ENCODE measurements at regions not wholly inside any gene's neighbourhood (a gene's known extent, or its start where the extent isn't known, plus 50 kb on each side); places are given as distances from the start of the nearest gene placed in this dataset.

DNA sequence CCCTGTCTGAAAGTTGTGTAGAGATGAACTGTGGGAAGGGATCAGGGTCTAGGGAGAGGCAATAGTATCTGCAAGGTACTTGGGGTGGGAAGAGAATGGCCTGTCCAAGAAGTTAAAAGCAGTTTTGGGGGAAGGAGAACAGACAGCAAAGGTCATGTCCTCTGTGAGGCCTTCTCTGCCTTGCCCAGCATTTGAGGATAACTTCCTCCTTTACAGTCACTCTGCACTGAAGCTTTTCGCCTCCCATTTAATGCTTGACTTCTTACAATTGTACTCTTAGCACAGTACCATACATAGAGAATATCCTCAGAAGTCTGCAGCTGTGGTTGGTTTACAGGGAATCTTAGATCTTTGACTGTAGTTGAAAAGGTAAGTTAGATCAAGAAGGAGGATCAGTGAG, 121.8 kb upstream of the AP1S2 start:
- H3K79me2 ChIP-seq (ENCODE audit: control insufficient read depth, insufficient read depth, low read length) = no peaks in the 10 kb centered on the region
- BruUV-seq (replicated peaks) = no TSS peak
- H3K9ac ChIP-seq (replicated peaks; ENCODE audit: extremely low read depth, insufficient read depth, low read length) = no peak overlapping the region
- no peaks in the 10 kb centered on the region for H3K36me3 ChIP-seq (ENCODE audit: control insufficient read depth in 2 of 2, extremely low read depth in 1 of 2, insufficient read depth in 2 of 2, low read length in 2 of 2)
- H2AFZ ChIP-seq (ENCODE audit: low read depth, low read length) = no peak overlapping the region
- no peaks in the 10 kb centered on the region for H4K20me1 ChIP-seq (replicated peaks; ENCODE audit: control insufficient read depth, extremely low read depth, insufficient read depth, low read length)
- DNase-seq (ENCODE audit: low read depth, low spot score) = no peak
- no peaks in the 10 kb centered on the region for H3K4me1 ChIP-seq (ENCODE audit: control insufficient read depth, extremely low read depth, insufficient read depth, low read length)
- H3K27ac ChIP-seq (ENCODE audit: insufficient read depth, low read depth, low read length) = no peak overlapping the region
- no peak overlapping the region for H3K4me3 ChIP-seq (replicated peaks in 1 of 3; ENCODE audit: insufficient read depth in 1 of 3, low read depth in 1 of 3, low read length in 3 of 3)
- dilution Hi-C loops (cut with MboI; ENCODE audit: extremely low pct_ligation_motif_present, low sequenced_read_pairs) = no loop called here
- FAIRE-seq = no peak
- H3K9me3 ChIP-seq (replicated peaks; ENCODE audit: control insufficient read depth, insufficient read depth, low read length) = no peaks in the 10 kb centered on the region
- ChIA-PET POLR2A (no interaction called here), CTCF (no interaction called here)
- TF ChIP-seq, protein P1, sequence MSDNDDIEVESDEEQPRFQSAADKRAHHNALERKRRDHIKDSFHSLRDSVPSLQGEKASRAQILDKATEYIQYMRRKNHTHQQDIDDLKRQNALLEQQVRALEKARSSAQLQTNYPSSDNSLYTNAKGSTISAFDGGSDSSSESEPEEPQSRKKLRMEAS (IDR thresholded peaks at IDR 0.05; ENCODE audit: insufficient read depth, insufficient read length) = no peak
- TF ChIP-seq JUN (IDR thresholded peaks at IDR 0.05; ENCODE audit: borderline replicate concordance, insufficient read depth, insufficient read length, low read depth) = no peak
- TF ChIP-seq FOS (IDR thresholded peaks at IDR 0.05; ENCODE audit: borderline replicate concordance, insufficient read depth, low read length) = no peak
- TF ChIP-seq POLR2A (IDR thresholded peaks at IDR 0.05; ENCODE audit: low read depth, low read length) = no peak
- no peak for TF ChIP-seq POLR2AphosphoS5 (IDR thresholded peaks at IDR 0.05; ENCODE audit: insufficient read depth, low read depth, low read length)
- TF ChIP-seq EZH2 (IDR thresholded peaks at IDR 0.05; ENCODE audit: borderline replicate concordance, low read depth, low read length, severe bottlenecking) = no peak
- no peak for TF ChIP-seq GATA2 (IDR thresholded peaks at IDR 0.05; ENCODE audit: insufficient read depth, insufficient read length, low read depth, low read length)
- no peak for TF ChIP-seq MYC (IDR thresholded peaks at IDR 0.05; ENCODE audit: low read depth, low read length)
- TF ChIP-seq, protein P2, sequence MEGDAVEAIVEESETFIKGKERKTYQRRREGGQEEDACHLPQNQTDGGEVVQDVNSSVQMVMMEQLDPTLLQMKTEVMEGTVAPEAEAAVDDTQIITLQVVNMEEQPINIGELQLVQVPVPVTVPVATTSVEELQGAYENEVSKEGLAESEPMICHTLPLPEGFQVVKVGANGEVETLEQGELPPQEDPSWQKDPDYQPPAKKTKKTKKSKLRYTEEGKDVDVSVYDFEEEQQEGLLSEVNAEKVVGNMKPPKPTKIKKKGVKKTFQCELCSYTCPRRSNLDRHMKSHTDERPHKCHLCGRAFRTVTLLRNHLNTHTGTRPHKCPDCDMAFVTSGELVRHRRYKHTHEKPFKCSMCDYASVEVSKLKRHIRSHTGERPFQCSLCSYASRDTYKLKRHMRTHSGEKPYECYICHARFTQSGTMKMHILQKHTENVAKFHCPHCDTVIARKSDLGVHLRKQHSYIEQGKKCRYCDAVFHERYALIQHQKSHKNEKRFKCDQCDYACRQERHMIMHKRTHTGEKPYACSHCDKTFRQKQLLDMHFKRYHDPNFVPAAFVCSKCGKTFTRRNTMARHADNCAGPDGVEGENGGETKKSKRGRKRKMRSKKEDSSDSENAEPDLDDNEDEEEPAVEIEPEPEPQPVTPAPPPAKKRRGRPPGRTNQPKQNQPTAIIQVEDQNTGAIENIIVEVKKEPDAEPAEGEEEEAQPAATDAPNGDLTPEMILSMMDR (IDR thresholded peaks at IDR 0.05; ENCODE audit: extremely low read depth in 1 of 2, insufficient read depth in 1 of 2, low read depth in 1 of 2, low read length in 2 of 2) = no peak
- intact Hi-C loops (cut with micrococcal nuclease) = no loop called here
- H3K9me1 ChIP-seq (replicated peaks; ENCODE audit: control insufficient read depth, extremely low read depth, insufficient read depth, low read length) = no peaks in the 10 kb centered on the region
- H3K27me3 ChIP-seq (ENCODE audit: control insufficient read depth in 2 of 2, insufficient read depth in 2 of 2, low read length in 2 of 2) = no peaks in the 10 kb centered on the region
- no peak overlapping the region for H3K4me2 ChIP-seq (ENCODE audit: insufficient read depth, low read length)
